C4-2B (cell line): ENCODE measurements at regions not wholly inside any gene's neighbourhood (a gene's known extent, or its start where the extent isn't known, plus 50 kb on each side); places are given as distances from the start of the nearest gene placed in this dataset.

Experiments
- H3K27ac ChIP-seq: fragments of 450-650 bp; 2 replicates; pipeline ENCODE4 v1.5.1; 2017
- ZFX ChIP-seq: fragments of 450-650 bp; IDR thresholded peaks from 2 replicates; pipeline ENCODE4 v1.6.1; 2017
- TF ChIP-seq, protein P1 (sequence below): fragments of 450-650 bp; conservative IDR thresholded peaks from 2 replicates; pipeline ENCODE4 v1.5.1; 2017; ENCODE audit warnings: mild to moderate bottlenecking

DNA sequence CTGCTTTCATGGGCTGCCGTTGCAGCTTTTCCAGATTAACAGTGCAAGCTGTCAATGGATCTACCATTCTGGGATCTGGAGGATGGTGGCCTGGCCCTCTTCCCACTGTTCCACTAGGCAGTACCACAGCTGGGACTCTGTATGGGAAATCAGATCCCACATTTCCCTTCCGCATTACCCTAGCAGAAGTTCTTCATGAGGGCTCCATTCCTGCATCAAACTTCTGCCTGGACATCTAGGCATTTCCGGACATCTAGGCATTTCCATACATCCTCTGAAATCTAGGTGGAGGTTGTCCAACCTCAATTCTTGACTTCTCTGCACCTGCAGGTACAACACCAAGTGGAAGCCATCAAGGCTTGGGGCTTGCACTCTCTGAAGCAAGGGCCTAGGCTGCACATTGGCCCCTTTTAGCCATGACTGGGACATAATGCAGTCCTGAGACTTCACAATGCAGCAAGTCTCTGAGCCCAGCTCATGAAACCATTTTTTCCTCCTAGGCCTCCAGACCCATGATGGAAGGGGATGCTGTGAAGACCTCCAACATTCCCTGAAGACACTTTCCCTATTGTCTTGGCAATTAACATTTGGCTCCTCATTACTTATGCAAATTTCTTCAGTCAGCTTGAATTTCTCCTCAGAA lies 863.3 kb downstream of the C12orf50 start:
- H3K27ac ChIP-seq = no peak overlapping the region
- no peak for TF ChIP-seq ZFX
- TF ChIP-seq, protein P1, sequence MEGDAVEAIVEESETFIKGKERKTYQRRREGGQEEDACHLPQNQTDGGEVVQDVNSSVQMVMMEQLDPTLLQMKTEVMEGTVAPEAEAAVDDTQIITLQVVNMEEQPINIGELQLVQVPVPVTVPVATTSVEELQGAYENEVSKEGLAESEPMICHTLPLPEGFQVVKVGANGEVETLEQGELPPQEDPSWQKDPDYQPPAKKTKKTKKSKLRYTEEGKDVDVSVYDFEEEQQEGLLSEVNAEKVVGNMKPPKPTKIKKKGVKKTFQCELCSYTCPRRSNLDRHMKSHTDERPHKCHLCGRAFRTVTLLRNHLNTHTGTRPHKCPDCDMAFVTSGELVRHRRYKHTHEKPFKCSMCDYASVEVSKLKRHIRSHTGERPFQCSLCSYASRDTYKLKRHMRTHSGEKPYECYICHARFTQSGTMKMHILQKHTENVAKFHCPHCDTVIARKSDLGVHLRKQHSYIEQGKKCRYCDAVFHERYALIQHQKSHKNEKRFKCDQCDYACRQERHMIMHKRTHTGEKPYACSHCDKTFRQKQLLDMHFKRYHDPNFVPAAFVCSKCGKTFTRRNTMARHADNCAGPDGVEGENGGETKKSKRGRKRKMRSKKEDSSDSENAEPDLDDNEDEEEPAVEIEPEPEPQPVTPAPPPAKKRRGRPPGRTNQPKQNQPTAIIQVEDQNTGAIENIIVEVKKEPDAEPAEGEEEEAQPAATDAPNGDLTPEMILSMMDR = no peak

DNA sequence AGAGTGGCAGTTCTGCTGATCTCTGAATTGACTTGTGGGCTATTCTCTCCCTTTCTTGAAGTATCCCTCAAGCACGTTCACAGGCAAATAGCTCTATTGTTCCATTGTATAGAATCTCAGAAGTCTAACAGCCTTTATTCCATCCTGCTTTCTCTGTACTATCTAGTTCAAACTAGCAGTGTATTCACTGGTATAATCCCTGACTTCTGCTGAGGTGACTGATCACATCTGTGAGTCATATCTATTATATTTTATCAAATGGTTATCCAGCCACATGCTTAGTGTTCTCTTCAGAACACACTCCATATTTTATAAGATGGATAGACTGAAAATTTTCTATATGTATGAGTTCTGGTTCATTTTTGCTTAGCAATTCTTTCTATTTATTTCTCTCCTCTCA lies 866.1 kb downstream of the C12orf50 start:
- TF ChIP-seq, protein P1 = no peak
- no peak for TF ChIP-seq ZFX

DNA sequence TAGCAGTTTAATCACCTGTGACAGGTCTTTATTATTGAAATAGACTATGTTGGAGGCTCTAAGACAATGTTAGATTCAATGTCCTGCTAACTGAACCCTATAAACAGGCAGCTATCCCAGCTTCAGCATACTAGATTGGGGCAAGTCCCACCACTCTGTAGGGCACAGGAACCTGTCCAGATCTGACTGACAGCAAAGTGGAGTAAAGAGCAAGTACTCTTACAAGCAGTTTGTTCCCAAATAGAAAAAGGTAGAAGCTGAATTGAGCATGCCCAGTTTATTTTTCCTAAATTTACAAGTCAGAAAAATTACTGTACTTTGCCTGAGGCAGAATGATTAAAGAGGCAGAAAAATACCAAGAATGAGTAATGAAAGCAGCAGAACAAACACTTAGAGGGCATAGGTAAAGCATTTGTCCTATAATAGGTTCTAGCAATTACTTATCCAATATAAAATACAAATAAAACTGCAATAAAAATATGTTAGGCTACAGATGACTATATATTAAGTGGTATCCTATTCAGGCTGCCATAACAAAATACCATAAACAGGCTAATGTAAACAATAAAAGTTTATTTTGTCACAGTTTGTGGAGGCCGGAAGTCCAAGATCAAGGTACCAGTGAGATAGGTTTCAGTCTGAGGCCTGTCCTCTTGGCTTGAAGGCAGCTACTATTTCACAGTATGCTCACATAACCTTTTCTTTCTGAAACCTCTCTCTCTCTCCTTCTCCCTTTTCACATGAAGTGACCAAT lies 868.2 kb downstream of the C12orf50 start:
- no peak for TF ChIP-seq ZFX
- TF ChIP-seq, protein P1 = no peak
- no peak overlapping the region for H3K27ac ChIP-seq

More for the DNA sequence above, 866.1 kb downstream of the C12orf50 start:
- no peak overlapping the region for H3K27ac ChIP-seq

DNA sequence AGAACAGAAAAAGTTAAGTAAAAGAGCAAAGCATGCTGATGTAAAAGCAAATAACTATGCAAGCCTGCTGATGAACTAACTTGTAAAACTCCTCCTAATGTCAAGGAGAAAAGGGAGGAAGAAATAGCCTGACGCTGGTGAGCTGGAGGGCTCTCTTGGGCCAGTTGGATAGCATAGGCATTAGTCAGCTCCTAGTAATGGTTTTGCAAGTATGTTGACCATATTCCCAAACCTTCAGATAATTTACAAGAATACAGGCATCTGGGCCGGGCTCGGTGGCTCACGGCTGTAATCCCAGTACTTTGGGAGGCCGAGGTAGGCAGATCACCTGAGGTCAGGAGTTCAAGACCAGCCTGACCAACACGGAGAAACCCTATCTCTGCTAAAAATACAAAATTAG lies 871.4 kb downstream of the C12orf50 start:
- H3K27ac ChIP-seq = no peak overlapping the region
- TF ChIP-seq ZFX = no peak
- TF ChIP-seq, protein P1 = no peak

DNA sequence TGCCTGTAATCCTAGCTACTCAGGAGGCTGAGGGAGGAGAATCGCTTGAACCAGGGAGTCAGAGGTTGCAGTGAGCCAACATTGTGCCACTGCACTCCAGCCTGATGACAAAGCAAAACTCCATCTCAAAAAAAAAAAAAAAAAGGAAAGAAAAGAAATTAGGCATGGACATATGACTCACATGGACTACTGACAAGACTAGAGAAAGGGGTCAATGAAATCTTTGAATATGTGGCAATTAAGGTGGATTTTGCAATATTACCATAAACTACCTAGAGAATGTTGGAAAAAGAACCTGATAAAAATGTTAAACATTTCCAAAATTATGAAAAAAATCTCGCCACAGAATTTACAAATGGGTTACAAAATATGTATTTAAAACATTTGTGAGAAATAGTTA lies 873.6 kb downstream of the C12orf50 start:
- no peak overlapping the region for H3K27ac ChIP-seq
- TF ChIP-seq ZFX = no peak
- TF ChIP-seq, protein P1 = no peak

DNA sequence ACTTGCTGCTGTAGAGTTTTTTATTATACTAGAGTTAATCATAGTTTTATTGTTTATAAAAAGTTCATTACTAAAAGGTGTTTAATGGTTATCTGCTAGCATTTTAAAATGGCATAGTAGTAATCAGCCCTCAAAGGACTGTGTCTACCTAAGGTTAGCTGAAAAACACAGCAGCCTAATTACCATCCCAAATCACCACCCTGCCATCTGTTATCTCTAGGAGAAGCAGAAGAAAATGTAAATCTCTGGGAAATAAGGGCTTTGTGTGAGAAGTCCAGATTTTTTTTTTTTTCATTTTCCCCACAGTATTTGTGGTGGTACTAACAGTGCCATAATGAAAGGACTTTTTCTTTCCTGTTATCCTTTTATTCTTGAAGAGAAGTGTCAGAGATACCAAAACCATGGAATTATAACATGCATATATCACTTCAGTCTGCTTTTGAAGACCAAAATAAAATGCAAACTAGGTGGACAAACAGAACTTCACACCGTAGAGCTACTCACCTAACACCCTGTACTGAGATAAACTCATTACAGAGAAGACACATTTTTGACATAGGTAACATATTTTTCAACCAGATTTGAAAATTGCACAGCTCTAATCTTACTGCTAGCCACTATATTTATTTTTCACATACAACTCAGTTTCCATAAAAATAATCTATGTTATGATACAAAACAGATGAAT lies 876.2 kb downstream of the C12orf50 start:
- H3K27ac ChIP-seq = no peak overlapping the region
- no peak for TF ChIP-seq ZFX
- TF ChIP-seq, protein P1 = no peak

DNA sequence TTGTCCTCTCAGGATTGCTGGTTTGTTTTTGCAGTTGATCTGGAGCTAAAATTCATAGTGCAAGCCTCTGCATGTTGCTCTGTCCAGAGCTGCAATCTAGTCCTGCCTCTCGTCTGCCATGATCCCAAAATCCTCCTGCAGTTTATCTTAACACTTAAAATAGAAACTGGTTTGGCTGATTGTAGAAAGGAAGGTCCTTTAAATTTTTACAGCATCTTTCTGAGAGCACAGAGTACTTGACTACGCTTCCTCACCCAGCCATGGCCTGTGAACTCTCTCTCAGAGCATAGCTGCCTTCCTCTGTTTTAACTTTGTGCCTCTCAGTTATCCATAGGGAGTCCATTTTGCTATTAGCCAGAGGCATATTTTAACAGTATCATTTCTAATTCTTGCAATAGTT lies 877.1 kb downstream of the C12orf50 start:
- no peak for TF ChIP-seq ZFX
- TF ChIP-seq, protein P1 = no peak
- H3K27ac ChIP-seq = no peak overlapping the region
